Nephron progenitor cell (in vitro differentiated cells): ENCODE measurements at regions not wholly inside any gene's neighbourhood (a gene's known extent, or its start where the extent isn't known, plus 50 kb on each side); places are given as distances from the start of the nearest gene placed in this dataset.

ENCODE experiments used
- DNase-seq: peaks from one replicate; pipeline ENCODE4 v3.0.0; 2021
- H3K27ac Mint-ChIP-seq: 2 replicates; pipeline ENCODE4 v1.8.0; 2021; ENCODE audit warnings: mild to moderate bottlenecking, moderate library complexity, mixed read lengths
- H3K27me3 Mint-ChIP-seq: 2 replicates; pipeline ENCODE4 v1.8.0; 2021; ENCODE audit warnings: mild to moderate bottlenecking, low read depth, mixed read lengths; ENCODE audit not compliant: poor library complexity
- H3K36me3 Mint-ChIP-seq: 2 replicates; pipeline ENCODE4 v1.8.0; 2021; ENCODE audit warnings: low read depth, mixed read lengths
- H3K4me1 Mint-ChIP-seq: 2 replicates; pipeline ENCODE4 v1.8.0; 2021; ENCODE audit warnings: mixed read lengths
- H3K4me3 Mint-ChIP-seq: 2 replicates; pipeline ENCODE4 v1.8.0; 2021; ENCODE audit warnings: mild to moderate bottlenecking, moderate library complexity, mixed read lengths
- H3K9me3 Mint-ChIP-seq: 2 replicates; pipeline ENCODE4 v1.8.0; 2021; ENCODE audit warnings: mild to moderate bottlenecking, moderate library complexity, mixed read lengths
- CTCF ChIP-seq: fragments of 200-600 bp; sonication (generic); IDR thresholded peaks from 2 replicates; pipeline ENCODE4 v1.5.0; 2021; ENCODE audit warnings: antibody characterized with exemption

DNA sequence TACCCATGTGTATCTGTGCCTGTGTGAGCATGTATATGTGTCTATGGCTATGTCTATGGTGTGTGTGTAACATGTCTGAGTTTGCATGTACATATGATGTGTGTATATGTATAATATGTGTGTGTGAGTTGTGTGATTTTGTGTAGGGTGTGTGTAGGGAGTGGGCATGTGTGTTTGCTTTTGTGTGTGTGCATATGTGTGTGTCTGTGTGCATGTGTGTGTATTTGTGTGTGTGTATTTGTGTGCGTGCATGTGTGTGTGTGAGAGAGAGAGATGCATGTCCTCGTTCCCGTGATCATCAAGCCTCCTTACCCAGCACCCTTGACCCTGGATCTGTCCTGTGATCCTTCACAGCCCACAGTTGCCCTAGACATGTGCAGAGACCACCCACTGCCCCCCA is 79.5 kb downstream of the LINGO1 start:
- H3K4me1 Mint-ChIP-seq = peaks cover 90% of the 10 kb centered on the region
- DNase-seq = no peak
- H3K27ac Mint-ChIP-seq = no peak overlapping the region
- H3K36me3 Mint-ChIP-seq = no peaks in the 10 kb centered on the region
- peak overlapping the region; percentile 1 for H3K4me3 Mint-ChIP-seq
- no peaks in the 10 kb centered on the region for H3K9me3 Mint-ChIP-seq
- H3K27me3 Mint-ChIP-seq = peaks cover 13% of the 10 kb centered on the region
- no peak for TF ChIP-seq CTCF

- H3K4me1 Mint-ChIP-seq = peaks cover 91% of the 10 kb centered on the region
- no peak for DNase-seq
- peaks cover 6% of the 10 kb centered on the region for H3K9me3 Mint-ChIP-seq
- peaks cover 21% of the 10 kb centered on the region for H3K27me3 Mint-ChIP-seq
- H3K27ac Mint-ChIP-seq = peak overlapping the region; percentile 14
- H3K4me3 Mint-ChIP-seq = no peak overlapping the region
- no peaks in the 10 kb centered on the region for H3K36me3 Mint-ChIP-seq
- TF ChIP-seq CTCF = no peak
Measured at GRCh38 chr15:77552066-77552465, 80.6 kb downstream of the LINGO1 start.

DNA sequence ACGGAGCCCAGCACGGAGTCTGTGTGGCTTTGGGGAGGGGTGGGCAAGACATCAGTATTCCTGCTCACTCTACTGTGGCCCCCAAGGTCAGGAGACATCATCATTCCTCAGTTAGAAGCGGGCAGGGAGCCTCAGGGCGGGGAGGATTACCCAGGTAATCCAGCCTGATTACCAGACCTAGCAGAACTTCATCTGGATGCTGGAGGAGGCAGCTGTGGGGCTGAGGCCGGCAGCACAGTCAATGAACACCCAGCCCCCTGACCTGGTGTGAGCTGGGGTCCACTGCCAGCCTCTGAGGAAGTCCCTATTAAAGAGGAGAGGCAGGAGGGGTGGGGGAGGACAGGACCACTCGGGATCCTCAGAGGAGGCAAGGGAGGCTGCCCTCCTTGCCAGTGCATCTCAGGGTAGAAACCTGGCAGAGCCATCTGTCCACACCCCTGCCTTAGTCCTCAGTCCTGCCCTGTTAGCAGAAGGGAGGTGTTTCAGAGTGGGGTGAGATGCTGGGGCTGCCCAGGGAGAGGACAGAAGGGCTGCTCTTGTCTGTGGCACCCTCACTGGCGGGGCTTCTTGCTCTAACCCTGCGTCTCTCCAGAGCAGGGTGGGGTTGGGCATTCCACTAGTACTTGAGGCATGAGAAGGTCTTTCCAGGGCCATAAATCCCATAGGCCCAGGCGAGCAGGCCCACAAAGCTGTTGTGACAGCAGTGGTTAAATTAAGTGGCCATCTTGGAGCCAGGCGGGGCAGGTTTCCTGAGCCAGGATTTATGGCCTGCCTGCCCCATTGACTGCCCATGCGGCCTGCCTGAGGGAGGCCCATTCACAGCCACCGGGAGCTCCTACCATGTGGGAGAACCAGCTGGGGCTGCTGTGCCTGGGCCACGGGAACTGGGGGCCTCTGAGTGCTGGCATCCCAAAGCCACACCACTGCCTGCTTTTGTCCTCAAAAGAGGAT is 82.1 kb downstream of the LINGO1 start:
- Mint-ChIP-seq H3K36me3 (no peaks in the 10 kb centered on the region), H3K27ac (peak overlapping the region; percentile 72), H3K4me1 (peaks cover 86% of the 10 kb centered on the region), H3K9me3 (peaks cover 6% of the 10 kb centered on the region), H3K4me3 (peak overlapping the region; percentile 36), H3K27me3 (peaks cover 33% of the 10 kb centered on the region)
- no peak for TF ChIP-seq CTCF
- peak; percentile 82 for DNase-seq

- TF ChIP-seq CTCF = no peak
- DNase-seq = no peak
- H3K4me1 Mint-ChIP-seq = peaks cover 89% of the 10 kb centered on the region
- H3K27ac Mint-ChIP-seq = no peak overlapping the region
- no peaks in the 10 kb centered on the region for H3K36me3 Mint-ChIP-seq
- H3K4me3 Mint-ChIP-seq = no peak overlapping the region
- peaks cover 35% of the 10 kb centered on the region for H3K27me3 Mint-ChIP-seq
- peaks cover 6% of the 10 kb centered on the region for H3K9me3 Mint-ChIP-seq
Measured at GRCh38 chr15:77549576-77550288, 83.0 kb downstream of the LINGO1 start.

GRCh38 chr15:77548589-77549557 is 83.8 kb downstream of the LINGO1 start:
- Mint-ChIP-seq H3K27ac (peak overlapping the region; percentile 83), H3K9me3 (peaks cover 6% of the 10 kb centered on the region)

More at GRCh38 chr15:77548589-77549557, 83.8 kb downstream of the LINGO1 start:
- peaks cover 89% of the 10 kb centered on the region for H3K4me1 Mint-ChIP-seq
- H3K27me3 Mint-ChIP-seq = peaks cover 37% of the 10 kb centered on the region
- DNase-seq = no peak
- H3K36me3 Mint-ChIP-seq = no peaks in the 10 kb centered on the region
- no peak overlapping the region for H3K4me3 Mint-ChIP-seq
- no peak for TF ChIP-seq CTCF
